ENCODE measurements at regions not wholly inside any gene's neighbourhood (a gene's known extent, or its start where the extent isn't known, plus 50 kb on each side); places are given as distances from the start of the nearest gene placed in this dataset.

GRCh38 chr10:83952314-83952713 is 187.0 kb upstream of the GHITM start:
- no peaks in the 10 kb centered on the region; the same call in none of the 2 replicates for H3K27me3 ChIP-seq (replicated peaks; ENCODE audit: control insufficient read depth, insufficient read depth, low read length)
- TF ChIP-seq CTCF (IDR thresholded peaks at IDR 0.05; ENCODE audit: insufficient read depth, low read length, poor library complexity, severe bottlenecking), result no peak
- DNase-seq (ENCODE audit: extremely low read depth, insufficient read length), result no peak

GRCh38 chr10:83953589-83953988 is 185.7 kb upstream of the GHITM start:
- no peak for DNase-seq (ENCODE audit: extremely low read depth, insufficient read length)
- Histone ChIP-seq H3K36me3 (ENCODE audit: control insufficient read depth, insufficient read depth, low read length) (no peaks in the 10 kb centered on the region), H3K4me3 (replicated peaks; ENCODE audit: low read depth, low read length) (no peak overlapping the region)

More at GRCh38 chr10:83952314-83952713, 187.0 kb upstream of the GHITM start:
- Histone ChIP-seq H3K36me3 (ENCODE audit: control insufficient read depth, insufficient read depth, low read length) (no peaks in the 10 kb centered on the region), H3K4me3 (replicated peaks; ENCODE audit: low read depth, low read length) (no peak overlapping the region)

GRCh38 chr10:83954193-83954799 is 185.0 kb upstream of the GHITM start:
- Histone ChIP-seq H3K4me3 (replicated peaks; ENCODE audit: low read depth, low read length) (no peak overlapping the region), H3K27me3 (replicated peaks; ENCODE audit: control insufficient read depth, insufficient read depth, low read length) (no peaks in the 10 kb centered on the region; the same call in none of the 2 replicates), H3K36me3 (ENCODE audit: control insufficient read depth, insufficient read depth, low read length) (no peaks in the 10 kb centered on the region)
- no peak for DNase-seq (ENCODE audit: extremely low read depth, insufficient read length)
- TF ChIP-seq CTCF (IDR thresholded peaks at IDR 0.05; ENCODE audit: insufficient read depth, low read length, poor library complexity, severe bottlenecking), result no peak

More at GRCh38 chr10:83953589-83953988, 185.7 kb upstream of the GHITM start:
- TF ChIP-seq CTCF (IDR thresholded peaks at IDR 0.05; ENCODE audit: insufficient read depth, low read length, poor library complexity, severe bottlenecking), result no peak
- H3K27me3 ChIP-seq (replicated peaks; ENCODE audit: control insufficient read depth, insufficient read depth, low read length), result no peaks in the 10 kb centered on the region; the same call in none of the 2 replicates

GRCh38 chr10:83955406-83955805 is 183.9 kb upstream of the GHITM start:
- TF ChIP-seq CTCF (IDR thresholded peaks at IDR 0.05; ENCODE audit: insufficient read depth, low read length, poor library complexity, severe bottlenecking), result no peak
- no peaks in the 10 kb centered on the region for H3K36me3 ChIP-seq (ENCODE audit: control insufficient read depth, insufficient read depth, low read length)
- no peak for DNase-seq (ENCODE audit: extremely low read depth, insufficient read length)
- no peak overlapping the region for H3K4me3 ChIP-seq (replicated peaks; ENCODE audit: low read depth, low read length)
- H3K27me3 ChIP-seq (replicated peaks; ENCODE audit: control insufficient read depth, insufficient read depth, low read length), result no peaks in the 10 kb centered on the region; the same call in none of the 2 replicates

- H3K27me3 ChIP-seq (replicated peaks; ENCODE audit: control insufficient read depth, insufficient read depth, low read length), result no peaks in the 10 kb centered on the region; the same call in 1 of the 2 replicates
- no peak for TF ChIP-seq CTCF (IDR thresholded peaks at IDR 0.05; ENCODE audit: insufficient read depth, low read length, poor library complexity, severe bottlenecking)
- H3K36me3 ChIP-seq (ENCODE audit: control insufficient read depth, insufficient read depth, low read length), result no peaks in the 10 kb centered on the region
- H3K4me3 ChIP-seq (replicated peaks; ENCODE audit: low read depth, low read length), result no peak overlapping the region
- DNase-seq (ENCODE audit: extremely low read depth, insufficient read length), result no peak
Measured at GRCh38 chr10:83957168-83957947, 182.0 kb upstream of the GHITM start.

All from GM06990 (cell line).